Ovary (tissue), 7 donors: ENCODE measurements at regions not wholly inside any gene's neighbourhood (a gene's known extent, or its start where the extent isn't known, plus 50 kb on each side); places are given as distances from the start of the nearest gene placed in this dataset.

Experiments used
- DNase-seq, 5 donors: peaks; one replicate each; pipeline ENCODE4 v3.0.0-alpha.2; 2019 to 2020
- H3K27ac ChIP-seq, 2 donors: fragments of 200-600 bp; one replicate each; pipeline versions ENCODE4 v1.5.1 to v1.8.0; 2019 to 2022
- H3K27me3 ChIP-seq: fragments of 200-600 bp; one replicate; pipeline ENCODE4 v1.8.0; 2022
- H3K36me3 ChIP-seq: fragments of 200-600 bp; sonication (generic); one replicate; pipeline ENCODE4 v1.5.1; 2019
- H3K4me1 ChIP-seq: one replicate; pipeline ENCODE4 v1.8.1; 2013; ENCODE audit warnings: mild to moderate bottlenecking, moderate library complexity; ENCODE audit not compliant: insufficient read depth
- H3K4me3 ChIP-seq: fragments of 200-600 bp; sonication (generic); one replicate; pipeline ENCODE4 v1.5.1; 2017
- H3K9me3 ChIP-seq, 2 donors: fragments of 200-600 bp in 1 of 2; sonication (generic) in 1 of 2; one replicate each; pipeline versions ENCODE4 v1.5.1 to v1.8.1; 2013 to 2019; ENCODE audit warnings: mild to moderate bottlenecking in 1 of 2, moderate library complexity in 1 of 2
- EP300 ChIP-seq: sonication (generic); formaldehyde crosslinking; IDR thresholded peaks from one replicate; pipeline ENCODE4 v1.6.1; 2017; ENCODE audit warnings: antibody characterized with exemption
- POLR2A ChIP-seq: fragments of 450-650 bp; IDR thresholded peaks from one replicate; pipeline ENCODE4 v1.6.1; 2017; ENCODE audit warnings: antibody characterized with exemption, mild to moderate bottlenecking, moderate library complexity
- WGBS, 3 donors: extraction: QIAGEN DNeasy Blood & Tissue Kit in 1 of 3; methylation state at CpG; one replicate each; pipeline versions ENCODE4 v1.1.5 to v1.1.7; 2013 to 2017; 5-methylcytosine and 5-hydroxymethylcytosine counted together
- intact Hi-C, 4 donors: fragments of 100-400 bp; cut with DNase I; formaldehyde crosslinking; loops; one replicate each; pipeline versions ENCODE4 v1.11.0 to v1.15.1; 2022 to 2023
- TF ChIP-seq, protein P1 (sequence below), 3 donors: fragments of 450-650 bp in 2 of 3; fragments of 200-600 bp in 1 of 3; IDR thresholded peaks; one replicate each; pipeline versions ENCODE4 v1.5.1 to v1.8.0; 2016 to 2022; ENCODE audit warnings: antibody characterized with exemption in 3 of 3, mild to moderate bottlenecking in 1 of 3
- donor health status: DM: no; HTN: no; CAD: no; lungs with moderate emphysema.
- donor health status: DM: no; HTN: no; CAD: no.
- donor health status: Bipolar disorder and iron deficiency.
- donor health status: DM: no; HTN: no; CAD: no.
- donor health status: DM: yes; HTN: yes; CAD: no.

DNA sequence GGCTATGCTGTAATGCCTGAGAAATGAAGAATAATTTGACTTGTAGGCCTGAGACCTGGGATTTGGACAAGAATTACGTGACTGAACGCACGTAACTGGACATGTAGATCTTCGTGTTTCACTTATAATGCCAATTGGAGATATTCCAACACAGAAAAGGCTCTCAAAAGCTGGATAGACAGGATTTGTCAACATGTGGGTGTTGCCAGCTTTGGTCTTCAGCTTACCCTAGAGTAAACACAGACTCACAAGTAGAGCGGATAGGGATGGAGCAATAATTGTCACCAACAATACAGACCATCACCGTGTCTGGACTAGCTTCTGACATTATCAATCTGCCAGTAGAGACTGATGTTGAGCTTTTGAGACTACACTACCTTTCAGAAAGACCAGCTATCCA, 1511.0 kb upstream of the ADGRL3 start:
- intact Hi-C loops: no loop called here
- Histone ChIP-seq H3K36me3 (no peaks in the 10 kb centered on the region), H3K27me3 (no peaks in the 10 kb centered on the region), H3K9me3 (no peaks in the 10 kb centered on the region), H3K4me1 (no peaks in the 10 kb centered on the region), H3K4me3 (no peak overlapping the region), H3K27ac (no peak overlapping the region)
- no peak for DNase-seq
- TF ChIP-seq, protein P1, sequence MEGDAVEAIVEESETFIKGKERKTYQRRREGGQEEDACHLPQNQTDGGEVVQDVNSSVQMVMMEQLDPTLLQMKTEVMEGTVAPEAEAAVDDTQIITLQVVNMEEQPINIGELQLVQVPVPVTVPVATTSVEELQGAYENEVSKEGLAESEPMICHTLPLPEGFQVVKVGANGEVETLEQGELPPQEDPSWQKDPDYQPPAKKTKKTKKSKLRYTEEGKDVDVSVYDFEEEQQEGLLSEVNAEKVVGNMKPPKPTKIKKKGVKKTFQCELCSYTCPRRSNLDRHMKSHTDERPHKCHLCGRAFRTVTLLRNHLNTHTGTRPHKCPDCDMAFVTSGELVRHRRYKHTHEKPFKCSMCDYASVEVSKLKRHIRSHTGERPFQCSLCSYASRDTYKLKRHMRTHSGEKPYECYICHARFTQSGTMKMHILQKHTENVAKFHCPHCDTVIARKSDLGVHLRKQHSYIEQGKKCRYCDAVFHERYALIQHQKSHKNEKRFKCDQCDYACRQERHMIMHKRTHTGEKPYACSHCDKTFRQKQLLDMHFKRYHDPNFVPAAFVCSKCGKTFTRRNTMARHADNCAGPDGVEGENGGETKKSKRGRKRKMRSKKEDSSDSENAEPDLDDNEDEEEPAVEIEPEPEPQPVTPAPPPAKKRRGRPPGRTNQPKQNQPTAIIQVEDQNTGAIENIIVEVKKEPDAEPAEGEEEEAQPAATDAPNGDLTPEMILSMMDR (IDR thresholded peaks at IDR 0.05): no peak
- TF ChIP-seq POLR2A: no peak
- no peak for TF ChIP-seq EP300
- 82 to 89% (median 83%) methylated on average over 6 of the region's 6 CpGs for WGBS, 3 donors

DNA sequence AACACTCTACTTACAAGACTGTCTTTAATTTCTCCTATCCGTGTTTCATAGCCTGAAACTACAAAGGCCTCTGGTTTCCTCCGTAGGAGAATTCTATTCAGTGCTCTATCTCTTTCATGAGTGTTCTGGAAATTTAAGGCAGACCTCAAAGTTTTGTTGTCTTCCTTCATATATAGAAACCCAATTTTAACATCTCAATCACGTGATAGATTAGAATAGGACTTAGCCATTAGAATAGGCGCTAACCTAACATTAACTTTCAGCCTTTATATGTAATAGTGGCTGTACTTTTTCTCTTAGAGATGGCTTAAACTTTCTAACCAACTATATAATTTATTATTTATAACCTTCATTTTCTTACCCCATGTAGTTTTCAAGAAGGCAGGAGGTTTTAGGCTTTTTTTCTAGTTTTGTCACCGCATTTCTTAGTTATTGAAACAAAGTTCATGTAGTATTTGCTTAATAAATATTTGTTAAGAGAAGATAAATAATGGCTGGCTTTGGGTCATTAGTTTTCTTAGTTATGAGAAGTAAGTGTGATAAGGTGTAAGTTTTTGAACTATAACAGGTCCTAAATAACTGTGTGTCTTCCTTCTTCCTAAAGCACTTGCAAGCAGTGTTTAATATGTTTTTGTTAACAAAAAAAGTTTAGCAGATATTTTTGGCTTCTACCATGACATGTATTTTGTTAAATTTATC, 1504.6 kb upstream of the ADGRL3 start:
- TF ChIP-seq EP300: no peak
- TF ChIP-seq, protein P1 (IDR thresholded peaks at IDR 0.05): no peak
- TF ChIP-seq POLR2A: no peak
- no peaks in the 10 kb centered on the region for H3K36me3 ChIP-seq
- intact Hi-C loops: no loop called here
- no peak for DNase-seq
- H3K9me3 ChIP-seq: no peaks in the 10 kb centered on the region
- no peak overlapping the region for H3K4me3 ChIP-seq
- H3K27ac ChIP-seq: no peak overlapping the region
- H3K4me1 ChIP-seq: no peaks in the 10 kb centered on the region
- no peaks in the 10 kb centered on the region for H3K27me3 ChIP-seq
- 75 to 83% (median 81%) methylated on average over 5 of the region's 5 CpGs for WGBS, 3 donors

DNA sequence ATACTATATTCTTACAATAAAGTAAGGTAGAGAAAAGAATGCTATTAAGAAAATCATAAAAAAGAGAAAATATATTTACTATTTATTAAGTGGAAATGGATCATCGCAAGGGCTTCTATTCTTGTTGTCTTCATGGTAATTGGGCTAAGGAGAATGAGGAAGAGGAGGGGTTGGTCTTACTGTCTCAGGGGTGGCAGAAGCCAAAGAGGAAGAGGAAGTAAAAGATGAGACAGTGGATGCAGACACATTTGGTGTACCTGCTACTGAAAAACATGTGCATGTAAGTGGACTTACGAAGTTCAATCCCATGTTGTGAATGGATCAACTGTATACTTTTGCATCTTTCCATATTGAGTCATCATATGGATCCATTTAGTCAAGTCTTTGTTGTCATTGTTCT, 1502.1 kb upstream of the ADGRL3 start:
- Histone ChIP-seq H3K4me1 (no peaks in the 10 kb centered on the region), H3K27me3 (no peaks in the 10 kb centered on the region), H3K27ac (no peak overlapping the region), H3K9me3 (no peaks in the 10 kb centered on the region), H3K4me3 (no peak overlapping the region), H3K36me3 (no peaks in the 10 kb centered on the region)
- 89 to 91% (median 91%) methylated on average over 2 of the region's 2 CpGs for WGBS, 3 donors
- TF ChIP-seq, protein P1 (IDR thresholded peaks at IDR 0.05): no peak
- TF ChIP-seq POLR2A (no peak), EP300 (no peak)
- DNase-seq: no peak
- intact Hi-C loops: no loop called here

DNA sequence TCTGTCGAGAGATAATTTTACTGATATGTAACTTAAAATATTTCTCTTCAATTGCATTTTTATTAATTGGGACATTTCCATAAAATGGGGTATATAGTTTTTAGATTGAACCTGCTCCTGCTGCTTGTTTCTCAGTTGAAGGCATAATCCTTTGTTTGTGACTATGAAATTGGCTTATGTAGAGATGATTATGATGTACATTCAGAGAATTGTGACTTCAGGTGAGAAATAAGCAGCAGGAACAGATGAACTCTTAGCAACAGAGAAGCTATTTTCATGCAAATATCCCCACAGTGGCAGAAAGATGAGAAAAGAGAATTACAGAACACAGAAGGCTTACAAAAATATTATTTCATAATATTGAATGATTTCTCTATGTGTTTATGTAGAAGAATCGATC, 1499.5 kb upstream of the ADGRL3 start:
- TF ChIP-seq, protein P1 (IDR thresholded peaks at IDR 0.05): no peak
- TF ChIP-seq EP300: no peak
- no peak for TF ChIP-seq POLR2A
- Histone ChIP-seq H3K9me3 (no peaks in the 10 kb centered on the region), H3K36me3 (no peaks in the 10 kb centered on the region), H3K4me3 (no peak overlapping the region), H3K27me3 (no peaks in the 10 kb centered on the region), H3K4me1 (no peaks in the 10 kb centered on the region), H3K27ac (no peak overlapping the region)
- WGBS, 3 donors: 76 to 82% (median 79%) methylated on average over 2 of the region's 2 CpGs
- DNase-seq: no peak
- intact Hi-C loops: no loop called here
